GM12891 (cell line): ENCODE measurements at regions not wholly inside any gene's neighbourhood (a gene's known extent, or its start where the extent isn't known, plus 50 kb on each side); places are given as distances from the start of the nearest gene placed in this dataset.

ENCODE experiments used
- PAX5 ChIP-seq: IDR thresholded peaks from 2 replicates; pipeline ENCODE4 v1.6.1; 2011; ENCODE audit warnings: low read length, moderate library complexity, mild to moderate bottlenecking; ENCODE audit not compliant: insufficient read depth, severe bottlenecking
- POLR2A ChIP-seq: IDR thresholded peaks from 2 replicates; pipeline ENCODE4 v1.6.1; 2011; ENCODE audit warnings: low read depth, low read length, control low read depth
- POU2F2 ChIP-seq: IDR thresholded peaks from 2 replicates; pipeline ENCODE4 v1.6.1; 2011; ENCODE audit warnings: low read depth, mild to moderate bottlenecking, control low read depth, low read length, moderate library complexity
- SPI1 ChIP-seq: IDR thresholded peaks from 2 replicates; pipeline ENCODE4 v1.6.1; 2011; ENCODE audit warnings: low read depth, low read length, control low read depth
- TAF1 ChIP-seq: IDR thresholded peaks from 2 replicates; pipeline ENCODE4 v1.6.1; 2011; ENCODE audit warnings: low read depth, low read length, control low read depth

- no peak for TF ChIP-seq SPI1
- TF ChIP-seq POU2F2: no peak
- no peak for TF ChIP-seq POLR2A
- no peak for TF ChIP-seq PAX5
- TF ChIP-seq TAF1: no peak
Measured at GRCh38 chr11:79520086-79520485, 79.3 kb upstream of the TENM4 start.
